GM23248 (cell line): ENCODE measurements at regions not wholly inside any gene's neighbourhood (a gene's known extent, or its start where the extent isn't known, plus 50 kb on each side); places are given as distances from the start of the nearest gene placed in this dataset.
"Not testable (repeated sequence)": the region's sequence is repeated elsewhere in the genome, so short reads cannot be mapped to it uniquely, and the experiment has no call there.

Experiments used
- DNase-seq: peaks from one replicate; pipeline ENCODE4 v3.0.0-alpha.2; 2015
- H2AFZ ChIP-seq: fragments of 200-600 bp; sonication (generic); 2 replicates; pipeline ENCODE4 v1.6.1; 2016; ENCODE audit warnings: antibody characterized with exemption
- H3F3A ChIP-seq: fragments of 200-600 bp; sonication (generic); 2 replicates; pipeline ENCODE4 v1.6.1; 2016; ENCODE audit warnings: mild to moderate bottlenecking, antibody characterized with exemption, mixed run types; ENCODE audit not compliant: insufficient read depth
- H3K27ac ChIP-seq: fragments of 200-600 bp; sonication (generic); 2 replicates; pipeline ENCODE4 v1.5.1; 2016; ENCODE audit warnings: mild to moderate bottlenecking
- H3K27me3 ChIP-seq: fragments of 200-600 bp; sonication (generic); replicated peaks from 2 replicates; pipeline ENCODE4 v1.6.1; 2016; ENCODE audit warnings: mild to moderate bottlenecking; ENCODE audit not compliant: insufficient read depth
- H3K36me3 ChIP-seq: fragments of 200-600 bp; sonication (generic); 2 replicates; pipeline ENCODE4 v1.6.1; 2016; ENCODE audit warnings: low read depth, mild to moderate bottlenecking
- H3K4me1 ChIP-seq: fragments of 200-600 bp; sonication (generic); 2 replicates; pipeline ENCODE4 v1.6.1; 2016; ENCODE audit warnings: mild to moderate bottlenecking; ENCODE audit not compliant: insufficient read depth
- H3K4me2 ChIP-seq: fragments of 200-600 bp; sonication (generic); one replicate; pipeline ENCODE4 v1.6.1; 2016; ENCODE audit warnings: mild to moderate bottlenecking; ENCODE audit not compliant: unreplicated experiment
- H3K4me3 ChIP-seq: fragments of 200-600 bp; sonication (generic); 2 replicates; pipeline ENCODE4 v1.5.1; 2016; ENCODE audit warnings: mild to moderate bottlenecking
- H3K79me2 ChIP-seq: fragments of 200-600 bp; sonication (generic); 2 replicates; pipeline ENCODE4 v1.6.1; 2016; ENCODE audit warnings: mild to moderate bottlenecking; ENCODE audit not compliant: insufficient read depth
- H3K9ac ChIP-seq: fragments of 200-600 bp; sonication (generic); 2 replicates; pipeline ENCODE4 v1.6.1; 2016; ENCODE audit warnings: mild to moderate bottlenecking
- H3K9me2 ChIP-seq: fragments of 200-600 bp; sonication (generic); 2 replicates; pipeline ENCODE4 v1.6.1; 2016; ENCODE audit warnings: mixed run types, mild to moderate bottlenecking, moderate library complexity; ENCODE audit not compliant: insufficient read depth
- H3K9me3 ChIP-seq: fragments of 200-600 bp; sonication (generic); one replicate; pipeline ENCODE4 v1.6.1; 2017; ENCODE audit warnings: low read depth
- H4K20me1 ChIP-seq: fragments of 200-600 bp; sonication (generic); 2 replicates; pipeline ENCODE4 v1.6.0; 2016; ENCODE audit not compliant: insufficient read depth
- EZH2 ChIP-seq: fragments of 200-600 bp; sonication (generic); IDR thresholded peaks from 2 replicates; pipeline ENCODE4 v1.6.1; 2018; ENCODE audit warnings: antibody characterized with exemption, mild to moderate bottlenecking; ENCODE audit not compliant: insufficient read depth, poor library complexity, severe bottlenecking
- EZH2phosphoT487 ChIP-seq: fragments of 200-600 bp; sonication (generic); IDR thresholded peaks from 2 replicates; pipeline ENCODE4 v1.6.1; 2018; ENCODE audit warnings: antibody characterized with exemption, moderate library complexity, mild to moderate bottlenecking, low read depth; ENCODE audit not compliant: insufficient read depth
- WGBS, 2 experiments: methylation state at CpG; one replicate each; pipeline ENCODE4 v1.1.6; 2015 to 2017; ENCODE audit warnings: low lambda C conversion rate in 2 of 2, low coverage in 1 of 2; ENCODE audit errors: missing lambda C conversion rate in 2 of 2; 5-methylcytosine and 5-hydroxymethylcytosine counted together
- in situ Hi-C: fragments of 300-500 bp; cut with MboI; formaldehyde crosslinking; loops from 2 replicates; pipeline ENCODE4 v1.15.0; 2020

DNA sequence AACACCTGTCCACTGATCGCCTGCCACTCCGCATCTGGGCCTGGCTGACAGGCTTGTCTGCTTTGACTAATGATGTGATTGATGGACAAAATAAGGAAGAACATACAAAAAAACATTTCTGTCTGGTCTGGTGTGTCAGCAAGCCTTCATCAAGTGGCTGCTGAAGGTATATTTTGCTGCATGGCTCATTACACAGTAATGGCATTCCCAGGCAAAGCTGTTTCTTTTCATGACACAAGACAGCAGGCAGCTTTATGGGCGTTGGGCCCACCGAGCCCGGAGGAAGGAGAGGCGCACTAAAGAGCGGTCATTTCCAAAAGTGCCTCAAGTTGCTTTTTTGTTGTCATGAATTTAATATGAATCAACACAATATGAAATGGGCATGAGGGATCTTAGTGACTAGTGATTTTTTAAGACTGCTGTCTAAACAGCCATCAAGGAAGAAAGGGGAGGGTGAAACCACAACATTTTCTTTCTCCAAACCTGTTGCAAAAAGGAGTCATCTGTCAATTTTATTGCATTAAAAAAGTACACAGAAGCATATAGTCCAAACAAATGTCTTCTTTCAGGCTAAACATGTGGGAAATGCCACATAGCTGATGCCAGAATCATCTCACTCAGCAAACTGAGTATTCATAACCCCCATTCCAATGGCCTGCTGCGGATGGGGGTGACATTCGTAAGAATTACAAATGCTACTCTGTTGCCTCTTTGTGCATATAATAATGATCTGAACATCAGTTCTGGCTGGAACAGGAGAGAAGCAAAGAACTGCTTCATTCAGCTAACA is 476.6 kb downstream of the ZNF536 start:
- in situ Hi-C loops, result no loop called here
- H3F3A ChIP-seq, result no peaks in the 10 kb centered on the region
- H3K27ac ChIP-seq, result no peak overlapping the region
- H4K20me1 ChIP-seq, result no peaks in the 10 kb centered on the region
- no peaks in the 10 kb centered on the region for H3K79me2 ChIP-seq
- no peak overlapping the region for H3K9ac ChIP-seq
- no peak for DNase-seq
- H3K4me2 ChIP-seq, result no peak overlapping the region
- H3K27me3 ChIP-seq, result no peaks in the 10 kb centered on the region
- H3K36me3 ChIP-seq, result no peaks in the 10 kb centered on the region
- H3K4me1 ChIP-seq, result no peaks in the 10 kb centered on the region
- WGBS, 2 experiments, result 44 to 48% methylated on average over 9 of the region's 9 CpGs
- no peaks in the 10 kb centered on the region for H3K9me3 ChIP-seq
- no peak overlapping the region for H3K4me3 ChIP-seq
- H2AFZ ChIP-seq, result no peak overlapping the region
- no peaks in the 10 kb centered on the region for H3K9me2 ChIP-seq
- TF ChIP-seq EZH2phosphoT487 (no peak), EZH2 (no peak)

DNA sequence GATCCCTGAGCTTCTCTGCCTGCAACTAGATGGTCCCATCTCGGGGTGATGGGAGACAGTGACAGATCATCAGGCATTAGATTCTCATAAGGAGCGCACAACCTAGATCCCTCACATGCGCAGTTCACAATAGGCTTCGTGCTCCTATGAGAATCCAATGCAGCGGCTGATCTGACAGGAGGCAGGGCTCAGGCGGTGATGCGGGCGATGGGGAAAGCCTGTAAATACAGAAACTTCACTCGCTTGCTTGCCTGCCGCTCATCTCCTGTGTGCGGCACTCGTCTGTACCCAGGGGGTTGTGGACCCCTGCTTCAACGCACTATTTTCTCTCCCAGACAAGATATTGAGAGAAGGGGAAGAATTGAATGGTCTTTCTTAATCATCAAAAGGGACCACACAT is 473.9 kb downstream of the ZNF536 start:
- Histone ChIP-seq H4K20me1 (no peaks in the 10 kb centered on the region), H3K9ac (no peak overlapping the region), H3K9me2 (no peaks in the 10 kb centered on the region), H3K4me1 (no peaks in the 10 kb centered on the region), H3K36me3 (no peaks in the 10 kb centered on the region), H3K27ac (no peak overlapping the region), H3K4me3 (no peak overlapping the region), H3K79me2 (no peaks in the 10 kb centered on the region), H2AFZ (no peak overlapping the region), H3K9me3 (no peaks in the 10 kb centered on the region), H3K27me3 (no peaks in the 10 kb centered on the region), H3K4me2 (no peak overlapping the region), H3F3A (no peaks in the 10 kb centered on the region)
- in situ Hi-C loops, result no loop called here
- DNase-seq, result no peak
- WGBS, 2 experiments, result 58 to 61% methylated on average over 13 of the region's 13 CpGs
- TF ChIP-seq EZH2phosphoT487, result no peak
- no peak for TF ChIP-seq EZH2

DNA sequence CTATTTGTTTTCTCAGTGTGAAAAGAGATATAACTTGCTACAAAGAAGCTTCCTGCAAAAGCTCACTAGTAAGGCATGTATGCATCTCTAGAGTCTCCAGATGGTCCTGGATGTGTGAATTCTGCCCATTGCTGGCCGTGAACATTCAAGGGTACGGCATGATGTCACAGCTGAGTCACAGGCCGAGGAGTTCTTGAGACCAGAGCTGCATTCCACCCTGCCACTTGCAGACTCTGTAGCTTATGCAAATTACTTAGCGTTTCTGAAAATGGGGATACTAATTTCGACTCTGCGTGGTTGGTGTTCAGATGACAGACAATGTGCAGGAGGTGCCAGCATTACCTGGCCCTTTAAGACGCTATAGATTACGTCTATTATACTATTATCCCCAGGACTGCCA is 470.7 kb downstream of the ZNF536 start:
- Histone ChIP-seq H3K4me2 (no peak overlapping the region), H3K9me2 (no peaks in the 10 kb centered on the region), H3K36me3 (no peaks in the 10 kb centered on the region), H2AFZ (no peak overlapping the region), H3K79me2 (no peaks in the 10 kb centered on the region), H3F3A (no peaks in the 10 kb centered on the region), H3K4me3 (no peak overlapping the region), H3K27me3 (no peaks in the 10 kb centered on the region), H3K27ac (no peak overlapping the region), H3K4me1 (no peaks in the 10 kb centered on the region), H3K9me3 (no peaks in the 10 kb centered on the region), H4K20me1 (no peaks in the 10 kb centered on the region), H3K9ac (no peak overlapping the region)
- no peak for TF ChIP-seq EZH2phosphoT487
- no peak for TF ChIP-seq EZH2
- no peak for DNase-seq
- WGBS, 2 experiments, result 53 to 56% methylated on average over 8 of the region's 8 CpGs
- in situ Hi-C loops, result no loop called here

- Histone ChIP-seq H3K27ac (no peak overlapping the region), H3K9ac (no peak overlapping the region), H3F3A (no peaks in the 10 kb centered on the region), H4K20me1 (no peaks in the 10 kb centered on the region), H3K4me1 (no peaks in the 10 kb centered on the region), H3K27me3 (no peaks in the 10 kb centered on the region), H3K9me2 (no peaks in the 10 kb centered on the region), H3K4me3 (no peak overlapping the region), H3K79me2 (no peaks in the 10 kb centered on the region), H3K4me2 (no peak overlapping the region), H3K9me3 (no peaks in the 10 kb centered on the region), H2AFZ (no peak overlapping the region), H3K36me3 (no peaks in the 10 kb centered on the region)
- 55 to 66% methylated on average over 5 of the region's 5 CpGs for WGBS, 2 experiments
- DNase-seq, result no peak
- in situ Hi-C loops, result no loop called here
- TF ChIP-seq EZH2 (no peak), EZH2phosphoT487 (no peak)
Observed at GRCh38 chr19:30841934-30842333, 469.8 kb downstream of the ZNF536 start.

DNA sequence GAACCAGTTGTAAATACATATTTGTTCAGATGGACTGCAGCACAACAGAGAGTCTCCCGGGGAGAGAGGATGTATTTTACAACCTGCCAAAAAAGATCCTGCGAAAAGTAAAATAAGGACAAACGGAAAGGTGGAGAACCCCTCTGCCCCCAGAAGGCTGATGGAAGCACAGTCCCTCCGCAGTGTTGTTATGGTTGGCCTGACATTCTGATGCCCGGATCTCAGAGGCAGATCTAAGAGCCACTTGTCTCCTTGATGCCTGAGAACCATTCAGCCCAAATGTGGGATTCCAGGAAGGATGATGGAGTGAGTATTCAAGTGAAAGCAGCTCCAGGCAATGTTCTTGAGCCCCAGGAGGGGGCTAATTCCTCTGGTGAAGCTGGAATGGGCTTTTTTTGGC is 458.7 kb downstream of the ZNF536 start:
- H3K36me3 ChIP-seq, result no peaks in the 10 kb centered on the region
- in situ Hi-C loops, result no loop called here
- no peak overlapping the region for H3K4me3 ChIP-seq
- H3K27me3 ChIP-seq, result no peaks in the 10 kb centered on the region
- no peaks in the 10 kb centered on the region for H3F3A ChIP-seq
- H3K9me3 ChIP-seq, result no peaks in the 10 kb centered on the region
- no peak overlapping the region for H3K9ac ChIP-seq
- DNase-seq, result no peak
- no peaks in the 10 kb centered on the region for H4K20me1 ChIP-seq
- no peak overlapping the region for H3K27ac ChIP-seq
- TF ChIP-seq EZH2phosphoT487, result no peak
- TF ChIP-seq EZH2, result no peak
- no peaks in the 10 kb centered on the region for H3K4me1 ChIP-seq
- no peaks in the 10 kb centered on the region for H3K9me2 ChIP-seq
- no peak overlapping the region for H3K4me2 ChIP-seq
- WGBS, 2 experiments, result 21 to 27% methylated on average over 5 of the region's 5 CpGs
- H2AFZ ChIP-seq, result no peak overlapping the region
- no peaks in the 10 kb centered on the region for H3K79me2 ChIP-seq

GRCh38 chr19:30825505-30825904 is 453.3 kb downstream of the ZNF536 start:
- H3K9ac ChIP-seq, H3K4me1 ChIP-seq, H3K9me2 ChIP-seq, H3K27ac ChIP-seq, H3K79me2 ChIP-seq, H3K4me3 ChIP-seq, H3K36me3 ChIP-seq, H4K20me1 ChIP-seq, H3K4me2 ChIP-seq, H3K9me3 ChIP-seq, H3F3A ChIP-seq, DNase-seq, H2AFZ ChIP-seq, in situ Hi-C loops, H3K27me3 ChIP-seq: not testable (repeated sequence)
- WGBS, 2 experiments, result 30 to 45% methylated on average over 5 of the region's 5 CpGs
